SK-N-SH (cell line): ENCODE measurements at regions not wholly inside any gene's neighbourhood (a gene's known extent, or its start where the extent isn't known, plus 50 kb on each side); places are given as distances from the start of the nearest gene placed in this dataset.

Experiments used
- CTCF ChIA-PET: fragments of 300-600, 350-600 bp; formaldehyde crosslinking; extraction: SDS; loops from one replicate; lab custom pipeline; 2021; lab: Yijun Ruan, JAX
- POLR2A ChIA-PET: fragments of 350-600 bp; sonication (Branson Sonifier 250); formaldehyde crosslinking; extraction: SDS; loops from one replicate; lab custom pipeline; 2020; ENCODE audit warnings: antibody characterized with exemption, inconsistent platforms; lab: Yijun Ruan, JAX
- DNase-seq: peaks from one replicate; pipeline ENCODE4 v3.0.0; 2012
- H2AFZ ChIP-seq: fragments of 200-600 bp; sonication (generic); 2 replicates; pipeline ENCODE4 v1.8.1; 2016; ENCODE audit warnings: antibody characterized with exemption, mild to moderate bottlenecking, low read depth
- H3F3A ChIP-seq: fragments of 200-600 bp; sonication (generic); replicated peaks from 2 replicates; pipeline ENCODE3; 2016; ENCODE audit warnings: antibody characterized with exemption, mild to moderate bottlenecking; ENCODE audit not compliant: insufficient read depth
- H3K27ac ChIP-seq, 2 experiments: fragments of 200-500 bp in 1 of 2; fragments of 200-600 bp in 1 of 2; sonication (Bioruptor generic) in 1 of 2; sonication (generic), shearing (Covaris generic) in 1 of 2; 2 replicates each; pipeline versions ENCODE4 v1.5.1 to v1.6.1; 2014 to 2016; ENCODE audit warnings: low read depth in 2 of 2, inconsistent platforms in 1 of 2, low read length in 1 of 2, mild to moderate bottlenecking in 1 of 2, mixed read lengths in 1 of 2
- H3K27me3 ChIP-seq: fragments of 200-600 bp; sonication (generic), shearing (Covaris generic); 2 replicates; pipeline ENCODE4 v1.6.1; 2016; ENCODE audit warnings: mixed run types; ENCODE audit not compliant: insufficient read depth
- H3K36me3 ChIP-seq, 2 experiments: fragments of 200-500 bp in 1 of 2; fragments of 200-600 bp in 1 of 2; sonication (Bioruptor generic) in 1 of 2; sonication (generic) in 1 of 2; replicated peaks in 1 of 2; 2 replicates each; pipeline versions ENCODE3 to v1.5.1; 2014 to 2016; ENCODE audit warnings: low read length in 1 of 2, mild to moderate bottlenecking in 1 of 2; ENCODE audit not compliant: insufficient read depth in 2 of 2, control insufficient read depth in 1 of 2
- H3K4me1 ChIP-seq, 2 experiments: fragments of 200-500 bp in 1 of 2; fragments of 200-600 bp in 1 of 2; sonication (Bioruptor generic) in 1 of 2; sonication (generic), shearing (Covaris generic) in 1 of 2; 2 replicates each; pipeline versions ENCODE4 v1.5.1 to v1.6.1; 2014 to 2016; ENCODE audit warnings: low read depth in 1 of 2, low read length in 1 of 2, mixed run types in 1 of 2; ENCODE audit not compliant: insufficient read depth in 2 of 2, control insufficient read depth in 1 of 2
- H3K4me2 ChIP-seq: fragments of 200-600 bp; sonication (generic), shearing (Covaris generic); 2 replicates; pipeline ENCODE4 v1.6.1; 2017; ENCODE audit warnings: mixed run types
- H3K4me3 ChIP-seq, 2 experiments: fragments of 200-500 bp in 1 of 2; fragments of 200-600 bp in 1 of 2; sonication (Bioruptor generic) in 1 of 2; sonication (generic), shearing (Covaris generic) in 1 of 2; 2 replicates each; pipeline versions ENCODE4 v1.5.1 to v1.8.1; 2014 to 2016; ENCODE audit warnings: low read depth in 2 of 2, inconsistent platforms in 1 of 2, low read length in 1 of 2, mild to moderate bottlenecking in 1 of 2, mixed read lengths in 1 of 2, moderate library complexity in 1 of 2
- H3K79me2 ChIP-seq: fragments of 200-600 bp; sonication (generic); 2 replicates; pipeline ENCODE4 v1.8.1; 2017; ENCODE audit warnings: mild to moderate bottlenecking; ENCODE audit not compliant: insufficient read depth
- H3K9ac ChIP-seq: fragments of 200-600 bp; sonication (generic); 2 replicates; pipeline ENCODE4 v1.6.1; 2017; ENCODE audit warnings: mixed run types
- H3K9me2 ChIP-seq: fragments of 200-600 bp; sonication (generic); 2 replicates; pipeline ENCODE4 v1.6.1; 2017; ENCODE audit warnings: mixed run types
- H3K9me3 ChIP-seq: fragments of 200-600 bp; sonication (generic); 2 replicates; pipeline ENCODE4 v1.6.1; 2017; ENCODE audit warnings: mixed run types, mild to moderate bottlenecking, moderate library complexity
- H4K20me1 ChIP-seq: fragments of 200-600 bp; sonication (generic); 2 replicates; pipeline ENCODE4 v1.6.1; 2017; ENCODE audit warnings: mild to moderate bottlenecking, mixed run types; ENCODE audit not compliant: insufficient read depth
- CHD2 ChIP-seq: fragments of 150-350 bp; IDR thresholded peaks from 2 replicates; pipeline ENCODE4 v1.6.1; 2018; ENCODE audit warnings: low read length; ENCODE audit not compliant: partially characterized antibody
- ELF1 ChIP-seq: IDR thresholded peaks from 2 replicates; pipeline ENCODE4 v1.4.0; 2012
- FOXJ3 ChIP-seq: sonication (generic); formaldehyde crosslinking; IDR thresholded peaks from 2 replicates; pipeline ENCODE4 v1.5.1; 2020; ENCODE audit warnings: mild to moderate bottlenecking, missing genetic modification reagents
- IRF3 ChIP-seq: fragments of 150-350 bp; IDR thresholded peaks from 2 replicates; pipeline ENCODE4 v1.6.1; 2016; ENCODE audit warnings: mild to moderate bottlenecking, low read depth, low read length
- MAX ChIP-seq: IDR thresholded peaks from 2 replicates; pipeline ENCODE4 v1.4.0; 2012; ENCODE audit warnings: low read depth
- MEF2A ChIP-seq: IDR thresholded peaks from 2 replicates; pipeline ENCODE4 v1.4.0; 2012; ENCODE audit warnings: low read depth, borderline replicate concordance
- NFIC ChIP-seq: IDR thresholded peaks from 2 replicates; pipeline ENCODE4 v1.4.0; 2012; ENCODE audit warnings: borderline replicate concordance
- NRF1 ChIP-seq: IDR thresholded peaks from 2 replicates; pipeline ENCODE4 v1.6.1; 2012; ENCODE audit warnings: low read depth, mild to moderate bottlenecking, low read length
- POLR2AphosphoS5 ChIP-seq: IDR thresholded peaks from 2 replicates; pipeline ENCODE4 v1.6.1; 2012; ENCODE audit warnings: low read depth, low read length
- RXRA ChIP-seq: IDR thresholded peaks from 2 replicates; pipeline ENCODE4 v1.4.0; 2012; ENCODE audit warnings: low read depth, mild to moderate bottlenecking, borderline replicate concordance
- SMC3 ChIP-seq: IDR thresholded peaks from 2 replicates; pipeline ENCODE4 v1.6.1; 2012; ENCODE audit warnings: low read depth, low read length, improper control_type of control experiment
- TEAD4 ChIP-seq: IDR thresholded peaks from 2 replicates; pipeline ENCODE4 v1.4.0; 2012; ENCODE audit warnings: mild to moderate bottlenecking, borderline replicate concordance; ENCODE audit not compliant: insufficient read depth
- USF1 ChIP-seq: IDR thresholded peaks from 2 replicates; pipeline ENCODE4 v1.4.0; 2012; ENCODE audit warnings: low read depth, borderline replicate concordance
- ZBTB33 ChIP-seq: IDR thresholded peaks from 2 replicates; pipeline ENCODE4 v1.4.0; 2012; ENCODE audit warnings: low read depth, borderline replicate concordance

GRCh38 chr12:43145481-43145880 is 406.5 kb downstream of the ADAMTS20 start (continued):
- TF ChIP-seq MAX, result no peak
- TF ChIP-seq NFIC, result no peak
- no peak for TF ChIP-seq FOXJ3 (CRISPR knock-in tag)
- TF ChIP-seq USF1, result no peak
- no peak for TF ChIP-seq NRF1
- TF ChIP-seq ZBTB33, result no peak
- TF ChIP-seq SMC3, result no peak
- TF ChIP-seq RXRA, result no peak
- no peak for TF ChIP-seq CHD2
- TF ChIP-seq IRF3, result no peak
- no peak for TF ChIP-seq ELF1
- TF ChIP-seq MEF2A, result no peak
- no peak for TF ChIP-seq TEAD4
- no peak for TF ChIP-seq POLR2AphosphoS5

- Histone ChIP-seq H3K9me3 (no peaks in the 10 kb centered on the region), H3K27ac (no peak overlapping the region), H3K27me3 (no peaks in the 10 kb centered on the region), H3K4me3 (no peak overlapping the region), H2AFZ (no peak overlapping the region), H3K9me2 (no peaks in the 10 kb centered on the region), H3K9ac (no peak overlapping the region), H3K36me3 (no peaks in the 10 kb centered on the region), H4K20me1 (no peaks in the 10 kb centered on the region), H3K79me2 (no peaks in the 10 kb centered on the region), H3K4me2 (no peak overlapping the region), H3F3A (no peaks in the 10 kb centered on the region), H3K4me1 (no peaks in the 10 kb centered on the region)
- no peak for TF ChIP-seq FOXJ3 (CRISPR knock-in tag)
- CTCF ChIA-PET, result interaction anchor here (0.9 kb wide), 1 partner anchor 30 kb away, joined by 3 read pairs; no protein-coding TSS in a partner anchor
- no peak for DNase-seq
- POLR2A ChIA-PET, result no interaction called here
Measured at GRCh38 chr12:43143278-43143677, 408.7 kb downstream of the ADAMTS20 start.
